Thoracic aorta (tissue), 2 donors: ENCODE measurements at regions not wholly inside any gene's neighbourhood (a gene's known extent, or its start where the extent isn't known, plus 50 kb on each side); places are given as distances from the start of the nearest gene placed in this dataset.

Experiments used
- ATAC-seq: fragments of 150-250 bp; one replicate; pipeline ENCODE4 v1.8.0; 2017; ENCODE audit warnings: low read depth; ENCODE audit not compliant: insufficient number of reproducible peaks, low FRiP score
- DNase-seq: peaks from one replicate; pipeline ENCODE4 v3.0.0-alpha.2; 2020; ENCODE audit warnings: low spot score
- H3K27ac ChIP-seq, 2 donors: fragments of 200-600 bp; sonication (generic); 1 replicate in 1 of 2; 2 replicates in 1 of 2; pipeline ENCODE4 v1.5.1; 2016; ENCODE audit warnings: mild to moderate bottlenecking in 2 of 2, moderate library complexity in 2 of 2
- H3K27me3 ChIP-seq: fragments of 200-600 bp; sonication (generic); replicated peaks from 2 replicates; pipeline ENCODE4 v1.6.0; 2016; ENCODE audit warnings: mild to moderate bottlenecking; ENCODE audit not compliant: insufficient read depth
- H3K36me3 ChIP-seq: fragments of 200-600 bp; sonication (generic); one replicate; pipeline ENCODE4 v1.5.1; 2016
- H3K4me1 ChIP-seq, 2 donors: fragments of 200-600 bp; sonication (generic); 1 replicate in 1 of 2; 2 replicates in 1 of 2; pipeline versions ENCODE4 v1.5.1 to v1.6.0; 2016; ENCODE audit warnings: low read depth in 2 of 2, mild to moderate bottlenecking in 1 of 2; ENCODE audit not compliant: control insufficient read depth in 1 of 2
- H3K4me3 ChIP-seq: fragments of 200-600 bp; sonication (generic); 2 replicates; pipeline ENCODE4 v1.5.1; 2016; ENCODE audit warnings: mild to moderate bottlenecking
- H3K9me3 ChIP-seq: fragments of 200-600 bp; sonication (generic); 2 replicates; pipeline ENCODE4 v1.5.1; 2016
- CTCF ChIP-seq: fragments of 200-600 bp; sonication (generic); IDR thresholded peaks from one replicate; pipeline ENCODE4 v1.5.1; 2019; ENCODE audit warnings: antibody characterized with exemption

GRCh38 chr12:34387711-34388635 is 365.7 kb downstream of the ALG10 start:
- no peak for DNase-seq

GRCh38 chr12:34388636-34389377 is 366.5 kb downstream of the ALG10 start:
- no peak for TF ChIP-seq CTCF
- Histone ChIP-seq H3K4me3 (no peak overlapping the region), H3K9me3 (peaks cover 3% of the 10 kb centered on the region), H3K27me3 (no peaks in the 10 kb centered on the region), H3K36me3 (no peaks in the 10 kb centered on the region), H3K27ac (no peak overlapping the region), H3K4me1 (no peaks in the 10 kb centered on the region)
- DNase-seq (no peak), ATAC-seq (no peak)

More at GRCh38 chr12:34387711-34388635, 365.7 kb downstream of the ALG10 start:
- no peak for ATAC-seq
- no peaks in the 10 kb centered on the region for H3K27me3 ChIP-seq
- no peak overlapping the region for H3K27ac ChIP-seq
- no peaks in the 10 kb centered on the region for H3K36me3 ChIP-seq
- no peak for TF ChIP-seq CTCF
- H3K4me1 ChIP-seq: no peaks in the 10 kb centered on the region
- no peaks in the 10 kb centered on the region for H3K9me3 ChIP-seq
- no peak overlapping the region for H3K4me3 ChIP-seq

GRCh38 chr12:34389378-34390170 is 367.3 kb downstream of the ALG10 start:
- Histone ChIP-seq H3K27ac (no peak overlapping the region), H3K4me3 (no peak overlapping the region), H3K4me1 (no peaks in the 10 kb centered on the region), H3K9me3 (peaks cover 5% of the 10 kb centered on the region), H3K36me3 (no peaks in the 10 kb centered on the region), H3K27me3 (no peaks in the 10 kb centered on the region)
- TF ChIP-seq CTCF: no peak
- no peak for DNase-seq
- ATAC-seq: no peak

GRCh38 chr12:34390171-34390841 is 368.0 kb downstream of the ALG10 start:
- DNase-seq: no peak
- Histone ChIP-seq H3K9me3 (peaks cover 5% of the 10 kb centered on the region), H3K4me3 (no peak overlapping the region), H3K27ac (no peak overlapping the region), H3K4me1 (no peaks in the 10 kb centered on the region), H3K27me3 (no peaks in the 10 kb centered on the region), H3K36me3 (no peaks in the 10 kb centered on the region)
- no peak for TF ChIP-seq CTCF
- ATAC-seq: no peak
